HEK293 (cell line): ENCODE measurements at regions not wholly inside any gene's neighbourhood (a gene's known extent, or its start where the extent isn't known, plus 50 kb on each side); places are given as distances from the start of the nearest gene placed in this dataset.
A peak's percentile ranks its signal among the peaks of the same experiment; 100 is the strongest.

Experiments
- BCL11B ChIP-seq: fragments of 450-650 bp; formaldehyde crosslinking; IDR thresholded peaks from 2 replicates; pipeline ENCODE4 v1.5.1; 2016; ENCODE audit warnings: low read depth, missing biosample characterization, missing genetic modification characterization
- GFI1B ChIP-seq: fragments of 450-650 bp; formaldehyde crosslinking; IDR thresholded peaks from 2 replicates; pipeline ENCODE4 v1.5.1; 2016; ENCODE audit warnings: missing biosample characterization, missing genetic modification characterization
- KLF7 ChIP-seq: fragments of 450-650 bp; formaldehyde crosslinking; IDR thresholded peaks from 2 replicates; pipeline ENCODE4 v1.5.1; 2016; ENCODE audit warnings: missing biosample characterization, missing genetic modification characterization, borderline replicate concordance
- KLF8 ChIP-seq: fragments of 450-650 bp; formaldehyde crosslinking; IDR thresholded peaks from 2 replicates; pipeline ENCODE4 v1.5.1; 2016; ENCODE audit warnings: missing biosample characterization, missing genetic modification characterization
- MEIS1 ChIP-seq: sonication (generic); formaldehyde crosslinking; IDR thresholded peaks from 2 replicates; pipeline ENCODE4 v1.8.1; 2022; ENCODE audit warnings: missing genetic modification reagents, mild to moderate bottlenecking, borderline replicate concordance
- MZF1 ChIP-seq: fragments of 450-650 bp; formaldehyde crosslinking; IDR thresholded peaks from 2 replicates; pipeline ENCODE4 v1.5.1; 2017; ENCODE audit warnings: missing biosample characterization, missing genetic modification characterization, borderline replicate concordance
- OSR2 ChIP-seq: fragments of 450-650 bp; formaldehyde crosslinking; IDR thresholded peaks from 2 replicates; pipeline ENCODE4 v1.5.1; 2016; ENCODE audit warnings: missing biosample characterization, missing genetic modification characterization
- SCRT1 ChIP-seq: fragments of 450-650 bp; formaldehyde crosslinking; IDR thresholded peaks from 2 replicates; pipeline ENCODE4 v1.5.1; 2016; ENCODE audit warnings: missing biosample characterization, missing genetic modification characterization, borderline replicate concordance
- WT1 ChIP-seq: fragments of 450-650 bp; formaldehyde crosslinking; IDR thresholded peaks from 2 replicates; pipeline ENCODE4 v1.5.1; 2016; ENCODE audit warnings: missing biosample characterization, missing genetic modification characterization
- ZBTB1 ChIP-seq: fragments of 450-650 bp; formaldehyde crosslinking; IDR thresholded peaks from 2 replicates; pipeline ENCODE4 v1.5.1; 2016; ENCODE audit warnings: missing biosample characterization, missing genetic modification characterization
- ZBTB10 ChIP-seq: fragments of 450-650 bp; formaldehyde crosslinking; IDR thresholded peaks from 2 replicates; pipeline ENCODE4 v1.5.1; 2016; ENCODE audit warnings: missing biosample characterization, missing genetic modification characterization
- ZBTB21 ChIP-seq: fragments of 450-650 bp; formaldehyde crosslinking; IDR thresholded peaks from 2 replicates; pipeline ENCODE4 v1.5.1; 2017; ENCODE audit warnings: missing biosample characterization, missing genetic modification characterization
- ZEB2 ChIP-seq: fragments of 450-650 bp; formaldehyde crosslinking; IDR thresholded peaks from 2 replicates; pipeline ENCODE4 v1.5.1; 2016; ENCODE audit warnings: missing biosample characterization, missing genetic modification characterization
- ZNF146 ChIP-seq: fragments of 450-650 bp; formaldehyde crosslinking; IDR thresholded peaks from 2 replicates; pipeline ENCODE4 v1.5.1; 2016; ENCODE audit warnings: missing biosample characterization, missing genetic modification characterization
- ZNF18 ChIP-seq: fragments of 450-650 bp; formaldehyde crosslinking; IDR thresholded peaks from 2 replicates; pipeline ENCODE4 v1.5.1; 2016; ENCODE audit warnings: missing biosample characterization, missing genetic modification characterization
- ZNF280C ChIP-seq: fragments of 450-650 bp; formaldehyde crosslinking; IDR thresholded peaks from 2 replicates; pipeline ENCODE4 v1.5.1; 2016; ENCODE audit warnings: missing biosample characterization, missing genetic modification characterization
- ZNF341 ChIP-seq: fragments of 450-650 bp; formaldehyde crosslinking; IDR thresholded peaks from 2 replicates; pipeline ENCODE4; 2016; ENCODE audit warnings: low read depth, missing biosample characterization, missing genetic modification characterization
- ZNF350 ChIP-seq: fragments of 450-650 bp; formaldehyde crosslinking; IDR thresholded peaks from 2 replicates; pipeline ENCODE4 v1.5.0; 2017; ENCODE audit warnings: missing biosample characterization, mild to moderate bottlenecking, missing genetic modification characterization
- ZNF404 ChIP-seq: fragments of 450-650 bp; formaldehyde crosslinking; IDR thresholded peaks from 2 replicates; pipeline ENCODE4 v1.5.1; 2017; ENCODE audit warnings: missing biosample characterization, missing genetic modification characterization
- ZNF416 ChIP-seq: fragments of 450-650 bp; formaldehyde crosslinking; IDR thresholded peaks from 2 replicates; pipeline ENCODE4 v1.5.1; 2016; ENCODE audit warnings: missing biosample characterization, missing genetic modification characterization
- ZNF423 ChIP-seq: fragments of 450-650 bp; formaldehyde crosslinking; IDR thresholded peaks from 2 replicates; pipeline ENCODE4 v1.5.1; 2016; ENCODE audit warnings: missing biosample characterization, missing genetic modification characterization
- ZNF449 ChIP-seq: fragments of 450-650 bp; formaldehyde crosslinking; IDR thresholded peaks from 2 replicates; pipeline ENCODE4 v1.5.1; 2017; ENCODE audit warnings: missing biosample characterization, mild to moderate bottlenecking, missing genetic modification characterization, moderate library complexity
- ZNF473 ChIP-seq: fragments of 450-650 bp; formaldehyde crosslinking; IDR thresholded peaks from 2 replicates; pipeline ENCODE4 v1.5.1; 2017; ENCODE audit warnings: missing biosample characterization, missing genetic modification characterization
- ZNF521 ChIP-seq: fragments of 450-650 bp; formaldehyde crosslinking; IDR thresholded peaks from 2 replicates; pipeline ENCODE4 v1.5.1; 2017; ENCODE audit warnings: missing biosample characterization, mild to moderate bottlenecking, missing genetic modification characterization
- ZNF530 ChIP-seq: fragments of 450-650 bp; formaldehyde crosslinking; IDR thresholded peaks from 2 replicates; pipeline ENCODE4 v1.5.1; 2016; ENCODE audit warnings: low read depth, missing biosample characterization, missing genetic modification characterization
- ZNF549 ChIP-seq: fragments of 450-650 bp; IDR thresholded peaks from 2 replicates; pipeline ENCODE4 v1.5.1; 2018; ENCODE audit warnings: missing biosample characterization, missing genetic modification characterization, mild to moderate bottlenecking, inconsistent platforms, moderate library complexity
- ZNF555 ChIP-seq: fragments of 450-650 bp; formaldehyde crosslinking; conservative IDR thresholded peaks from 2 replicates; pipeline ENCODE4 v1.5.1; 2017; ENCODE audit warnings: missing biosample characterization, mild to moderate bottlenecking, missing genetic modification characterization, inconsistent platforms
- ZNF561 ChIP-seq: fragments of 450-650 bp; IDR thresholded peaks from 2 replicates; pipeline ENCODE4 v1.5.1; 2018; ENCODE audit warnings: missing biosample characterization, missing genetic modification characterization, borderline replicate concordance
- ZNF596 ChIP-seq: fragments of 450-650 bp; IDR thresholded peaks from 2 replicates; pipeline ENCODE4 v1.5.0; 2018; ENCODE audit warnings: missing biosample characterization, mild to moderate bottlenecking, missing genetic modification characterization, moderate library complexity
- ZNF629 ChIP-seq: fragments of 450-650 bp; formaldehyde crosslinking; IDR thresholded peaks from 2 replicates; pipeline ENCODE4 v1.5.1; 2017; ENCODE audit warnings: missing biosample characterization, missing genetic modification characterization
- ZNF692 ChIP-seq: fragments of 450-650 bp; formaldehyde crosslinking; IDR thresholded peaks from 2 replicates; pipeline ENCODE4 v1.5.1; 2016; ENCODE audit warnings: missing biosample characterization, missing genetic modification characterization
- ZNF777 ChIP-seq: fragments of 450-650 bp; formaldehyde crosslinking; IDR thresholded peaks from 2 replicates; pipeline ENCODE4 v1.5.1; 2017; ENCODE audit warnings: missing biosample characterization, missing genetic modification characterization, borderline replicate concordance

GRCh38 chr5:125198270-125198974 lies 452.0 kb upstream of the ZNF608 start (continued):
- TF ChIP-seq ZBTB10: no peak
- TF ChIP-seq ZNF416 (tag by site-specific recombination): no peak
- peak; percentile 83 for TF ChIP-seq ZNF549
- peak; percentile 43; the same call in 1 of the 2 replicates for TF ChIP-seq ZNF18 (tag by site-specific recombination)
- TF ChIP-seq KLF8: no peak
- TF ChIP-seq ZNF561: peak; percentile 96
- peak; percentile 49; the same call in 1 of the 2 replicates for TF ChIP-seq BCL11B (tag by site-specific recombination)
- no peak; the same call in 1 of the 2 replicates for TF ChIP-seq WT1 (tag by site-specific recombination)
- peak; percentile 94 for TF ChIP-seq OSR2 (tag by site-specific recombination)
- TF ChIP-seq KLF7 (tag by site-specific recombination): no peak
- peak; percentile 77 for TF ChIP-seq ZNF341
- no peak; the same call in 1 of the 2 replicates for TF ChIP-seq ZNF449 (tag by site-specific recombination)
- peak; percentile 95 for TF ChIP-seq ZNF350
- peak; percentile 96 for TF ChIP-seq MZF1
- TF ChIP-seq ZEB2 (tag by site-specific recombination): peak; percentile 81
- no peak for TF ChIP-seq ZNF555 (tag by site-specific recombination)
- no peak; the same call in 1 of the 2 replicates for TF ChIP-seq ZNF692 (tag by site-specific recombination)
- TF ChIP-seq ZNF146 (tag by site-specific recombination): no peak
- TF ChIP-seq ZNF629: peak; percentile 47; the same call in 1 of the 2 replicates
- no peak for TF ChIP-seq ZNF280C (tag by site-specific recombination)
- no peak for TF ChIP-seq ZNF777 (tag by site-specific recombination)
- TF ChIP-seq ZNF423 (tag by site-specific recombination): no peak
- no peak for TF ChIP-seq MEIS1
- TF ChIP-seq ZNF473: no peak
- peak; percentile 96 for TF ChIP-seq GFI1B (tag by site-specific recombination)
- TF ChIP-seq ZNF521 (tag by site-specific recombination): no peak
- peak; percentile 78 for TF ChIP-seq ZNF596 (tag by site-specific recombination)
- no peak for TF ChIP-seq ZBTB1 (tag by site-specific recombination)
- TF ChIP-seq ZBTB21: no peak
- TF ChIP-seq ZNF404 (tag by site-specific recombination): no peak
- peak; percentile 55; the same call in 1 of the 2 replicates for TF ChIP-seq SCRT1 (tag by site-specific recombination)
- TF ChIP-seq ZNF530 (tag by site-specific recombination): no peak
